SK-N-MC (cell line): ENCODE measurements at regions not wholly inside any gene's neighbourhood (a gene's known extent, or its start where the extent isn't known, plus 50 kb on each side); places are given as distances from the start of the nearest gene placed in this dataset.

Experiments used
- DNase-seq: peaks from one replicate; pipeline ENCODE4 v3.0.0-alpha.2; 2011; ENCODE audit warnings: low read depth, low spot score
- H3K27ac ChIP-seq: fragments of 200-600 bp; sonication (generic); 2 replicates; pipeline ENCODE4 v1.5.1; 2016; ENCODE audit warnings: mixed run types
- H3K36me3 ChIP-seq: fragments of 200-600 bp; sonication (generic); 2 replicates; pipeline ENCODE4 v1.6.1; 2017; ENCODE audit warnings: antibody characterized with exemption, low read length, mixed read lengths; ENCODE audit not compliant: insufficient read depth
- H3K4me3 ChIP-seq: fragments of 200-600 bp; sonication (generic); 2 replicates; pipeline ENCODE4 v1.5.1; 2016
- H3K9ac ChIP-seq: fragments of 200-600 bp; sonication (generic); 2 replicates; pipeline ENCODE4 v1.8.0; 2017; ENCODE audit warnings: mixed run types, mixed read lengths; ENCODE audit not compliant: insufficient read length
- H3K9me3 ChIP-seq: fragments of 200-600 bp; sonication (generic); 2 replicates; pipeline ENCODE4 v1.6.1; 2017; ENCODE audit warnings: low read depth, mild to moderate bottlenecking, antibody characterized with exemption, low read length, moderate library complexity, mixed read lengths
- EZH2 ChIP-seq: fragments of 200-600 bp; sonication (generic); IDR thresholded peaks from one replicate; pipeline ENCODE4 v1.6.1; 2017; ENCODE audit warnings: antibody characterized with exemption
- FOXP2 ChIP-seq: optimal IDR thresholded peaks from 2 replicates; pipeline ENCODE3; 2011; ENCODE audit warnings: mild to moderate bottlenecking, moderate library complexity; ENCODE audit not compliant: insufficient read depth; ENCODE audit errors: extremely low read length, control extremely low read depth
- POLR2AphosphoS5 ChIP-seq: IDR thresholded peaks from 2 replicates; pipeline ENCODE4 v1.6.1; 2012; ENCODE audit warnings: mild to moderate bottlenecking, low read depth, low read length, borderline replicate concordance

GRCh38 chr3:157930000-157930780 lies 176.0 kb downstream of the SHOX2 start:
- Histone ChIP-seq H3K9ac (no peak overlapping the region), H3K36me3 (no peaks in the 10 kb centered on the region), H3K4me3 (no peak overlapping the region), H3K9me3 (no peaks in the 10 kb centered on the region), H3K27ac (no peak overlapping the region)
- no peak for TF ChIP-seq FOXP2
- no peak for TF ChIP-seq POLR2AphosphoS5
- TF ChIP-seq EZH2, result no peak
- no peak for DNase-seq

- no peak for DNase-seq
- Histone ChIP-seq H3K9ac (no peak overlapping the region), H3K9me3 (no peaks in the 10 kb centered on the region), H3K36me3 (no peaks in the 10 kb centered on the region), H3K27ac (no peak overlapping the region), H3K4me3 (no peak overlapping the region)
- no peak for TF ChIP-seq POLR2AphosphoS5
- TF ChIP-seq EZH2, result no peak
Observed at GRCh38 chr3:157926822-157927221, 179.4 kb downstream of the SHOX2 start.

GRCh38 chr3:157922614-157923013 lies 183.6 kb downstream of the SHOX2 start:
- Histone ChIP-seq H3K36me3 (no peaks in the 10 kb centered on the region), H3K4me3 (no peak overlapping the region), H3K27ac (no peak overlapping the region), H3K9ac (no peak overlapping the region), H3K9me3 (no peaks in the 10 kb centered on the region)
- TF ChIP-seq EZH2 (no peak), FOXP2 (no peak), POLR2AphosphoS5 (no peak)
- DNase-seq, result no peak

- no peak overlapping the region for H3K9ac ChIP-seq
- DNase-seq, result no peak
- no peak overlapping the region for H3K4me3 ChIP-seq
- H3K36me3 ChIP-seq, result no peaks in the 10 kb centered on the region
- TF ChIP-seq EZH2 (no peak), POLR2AphosphoS5 (no peak), FOXP2 (no peak)
- H3K9me3 ChIP-seq, result no peaks in the 10 kb centered on the region
- H3K27ac ChIP-seq, result no peak overlapping the region
Observed at GRCh38 chr3:157921811-157922210, 184.4 kb downstream of the SHOX2 start.

DNA sequence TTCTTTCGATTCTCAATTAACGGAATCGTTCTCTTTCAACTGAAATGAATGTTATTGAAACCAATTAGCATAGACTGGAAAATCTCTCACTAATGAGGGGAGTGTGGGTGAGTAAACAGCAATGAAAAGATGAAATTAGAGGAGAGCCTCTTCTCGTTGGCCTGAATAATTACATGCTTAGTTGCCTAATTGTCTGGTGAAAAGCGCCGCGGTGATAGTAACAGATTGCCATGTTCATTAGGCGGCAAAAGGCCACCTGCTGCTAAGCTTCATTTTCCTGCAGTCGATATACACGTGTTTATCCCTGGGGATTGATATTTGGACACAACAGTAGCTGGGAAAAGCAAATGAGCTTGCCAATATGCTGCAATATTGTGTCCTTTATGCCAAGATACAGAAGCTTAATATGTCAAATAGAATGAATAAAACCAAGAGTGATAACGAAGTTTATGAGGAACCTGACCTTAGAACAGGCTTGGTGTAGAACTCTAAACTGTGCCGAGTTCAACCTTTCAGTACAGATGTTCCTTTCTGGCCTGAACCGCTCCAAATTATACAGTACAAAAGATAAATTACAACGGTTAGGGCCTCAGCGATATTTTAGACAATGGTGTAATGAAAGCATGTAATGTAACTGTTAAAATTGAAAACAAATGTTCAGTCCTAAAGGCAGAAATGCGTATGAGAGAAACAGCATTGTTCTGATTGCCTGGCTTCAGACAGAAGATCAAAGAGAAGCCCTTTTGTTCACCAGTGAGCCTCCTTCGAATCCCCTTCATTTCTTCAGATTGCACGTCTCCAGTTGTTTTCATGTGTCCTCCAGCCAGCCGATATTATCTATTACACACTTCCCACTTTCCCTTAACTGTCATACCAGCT lies 185.2 kb downstream of the SHOX2 start:
- H3K27ac ChIP-seq, result no peak overlapping the region
- peak; percentile 86 for TF ChIP-seq EZH2
- no peak for TF ChIP-seq POLR2AphosphoS5
- no peak overlapping the region for H3K4me3 ChIP-seq
- H3K9ac ChIP-seq, result no peak overlapping the region
- H3K36me3 ChIP-seq, result no peaks in the 10 kb centered on the region
- H3K9me3 ChIP-seq, result no peaks in the 10 kb centered on the region
- no peak for DNase-seq

GRCh38 chr3:157919319-157919887 lies 186.8 kb downstream of the SHOX2 start:
- no peak for TF ChIP-seq FOXP2
- TF ChIP-seq EZH2, result no peak
- TF ChIP-seq POLR2AphosphoS5, result no peak
- DNase-seq, result no peak
- no peaks in the 10 kb centered on the region for H3K36me3 ChIP-seq
- H3K27ac ChIP-seq, result no peak overlapping the region
- no peaks in the 10 kb centered on the region for H3K9me3 ChIP-seq
- no peak overlapping the region for H3K9ac ChIP-seq
- no peak overlapping the region for H3K4me3 ChIP-seq

GRCh38 chr3:157918402-157918801 lies 187.8 kb downstream of the SHOX2 start:
- H3K9me3 ChIP-seq, result no peaks in the 10 kb centered on the region
- no peak for DNase-seq
- no peak overlapping the region for H3K4me3 ChIP-seq
- H3K27ac ChIP-seq, result no peak overlapping the region
- TF ChIP-seq FOXP2 (no peak), EZH2 (no peak), POLR2AphosphoS5 (no peak)
- H3K36me3 ChIP-seq, result no peaks in the 10 kb centered on the region
- H3K9ac ChIP-seq, result no peak overlapping the region

GRCh38 chr3:157916672-157917071 lies 189.5 kb downstream of the SHOX2 start:
- no peaks in the 10 kb centered on the region for H3K36me3 ChIP-seq
- H3K4me3 ChIP-seq, result no peak overlapping the region
- no peak overlapping the region for H3K9ac ChIP-seq
- no peak for DNase-seq
- TF ChIP-seq POLR2AphosphoS5 (no peak), EZH2 (no peak), FOXP2 (no peak)
- no peaks in the 10 kb centered on the region for H3K9me3 ChIP-seq
- H3K27ac ChIP-seq, result no peak overlapping the region
